ENCODE measurements at regions not wholly inside any gene's neighbourhood (a gene's known extent, or its start where the extent isn't known, plus 50 kb on each side); places are given as distances from the start of the nearest gene placed in this dataset.

DNA sequence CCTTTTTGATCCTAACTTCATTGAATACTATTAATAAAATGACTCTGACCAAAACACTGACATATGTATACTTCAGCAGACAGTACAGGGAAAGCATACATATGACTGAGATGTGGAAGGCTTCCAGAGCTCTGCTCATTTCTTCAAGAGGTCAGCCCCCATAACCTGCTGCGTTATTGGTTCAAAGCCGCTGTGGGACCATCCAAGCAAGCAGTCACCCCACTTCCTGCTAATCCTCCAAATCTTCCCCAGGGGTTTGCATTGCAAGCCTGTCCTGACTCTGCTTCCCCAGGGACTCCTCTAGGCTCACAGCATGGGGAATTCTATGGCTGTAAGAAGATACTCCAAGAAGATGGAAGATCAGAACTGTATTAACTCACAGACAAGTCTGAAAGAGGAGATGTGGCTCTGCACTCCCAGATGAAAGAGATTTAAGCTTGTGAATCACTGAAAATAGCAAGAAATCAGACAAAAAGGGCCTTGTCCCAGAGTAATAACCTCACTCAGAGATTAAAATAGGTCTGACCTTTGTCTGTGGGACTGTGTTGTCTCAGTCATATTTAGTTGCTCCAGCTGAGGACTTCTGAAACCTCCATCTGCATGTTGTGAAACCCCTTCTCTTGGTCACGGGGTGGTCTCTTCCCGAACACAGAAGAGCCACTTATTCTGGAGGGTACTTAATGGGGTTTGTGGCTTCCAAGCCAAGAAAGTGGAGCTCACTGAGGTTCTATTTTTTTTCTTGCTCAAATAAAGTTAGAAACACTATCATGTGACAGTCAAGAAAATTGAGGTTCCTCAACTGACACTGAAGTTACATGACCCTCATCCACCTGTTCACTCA, 101.5 kb upstream of the MARCKS start:
- Histone ChIP-seq H3K9me2 (no peaks in the 10 kb centered on the region), H4K20me1 (ENCODE audit: insufficient read depth) (no peaks in the 10 kb centered on the region), H3K27ac (ENCODE audit: low read depth in 2 of 2, low read length in 1 of 2) (no peak overlapping the region), H3K4me3 (ENCODE audit: low read depth in 2 of 2, low read length in 1 of 2) (no peak overlapping the region), H3K4me2 (no peak overlapping the region), H3K4me1 (ENCODE audit: control insufficient read depth in 1 of 2, insufficient read depth in 2 of 2, low read depth in 1 of 2, low read length in 1 of 2) (peaks cover 0 to 3% of the 10 kb centered on the region in 2 experiments; a peak in 1 of 4 replicates), H3K36me3 (replicated peaks in 1 of 2; ENCODE audit: control insufficient read depth in 1 of 2, insufficient read depth in 2 of 2, low read length in 1 of 2) (no peaks in the 10 kb centered on the region), H3K27me3 (ENCODE audit: insufficient read depth) (no peaks in the 10 kb centered on the region), H3K9me3 (no peaks in the 10 kb centered on the region), H3K79me2 (ENCODE audit: insufficient read depth) (no peaks in the 10 kb centered on the region), H3F3A (replicated peaks; ENCODE audit: insufficient read depth) (no peaks in the 10 kb centered on the region), H3K9ac (no peak overlapping the region), H2AFZ (ENCODE audit: low read depth) (peak overlapping the region; percentile 24; the same call in 1 of the 2 replicates)
- DNase-seq: no peak
- ChIA-PET CTCF (no interaction called here), POLR2A (no interaction called here)
- TF ChIP-seq, protein P1, sequence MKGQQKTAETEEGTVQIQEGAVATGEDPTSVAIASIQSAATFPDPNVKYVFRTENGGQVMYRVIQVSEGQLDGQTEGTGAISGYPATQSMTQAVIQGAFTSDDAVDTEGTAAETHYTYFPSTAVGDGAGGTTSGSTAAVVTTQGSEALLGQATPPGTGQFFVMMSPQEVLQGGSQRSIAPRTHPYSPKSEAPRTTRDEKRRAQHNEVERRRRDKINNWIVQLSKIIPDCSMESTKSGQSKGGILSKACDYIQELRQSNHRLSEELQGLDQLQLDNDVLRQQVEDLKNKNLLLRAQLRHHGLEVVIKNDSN (IDR thresholded peaks at IDR 0.05; ENCODE audit: borderline replicate concordance, low read depth): no peak
- WGBS (ENCODE audit: low lambda C conversion rate): 92% methylated on average over 4 of the region's 4 CpGs

DNA sequence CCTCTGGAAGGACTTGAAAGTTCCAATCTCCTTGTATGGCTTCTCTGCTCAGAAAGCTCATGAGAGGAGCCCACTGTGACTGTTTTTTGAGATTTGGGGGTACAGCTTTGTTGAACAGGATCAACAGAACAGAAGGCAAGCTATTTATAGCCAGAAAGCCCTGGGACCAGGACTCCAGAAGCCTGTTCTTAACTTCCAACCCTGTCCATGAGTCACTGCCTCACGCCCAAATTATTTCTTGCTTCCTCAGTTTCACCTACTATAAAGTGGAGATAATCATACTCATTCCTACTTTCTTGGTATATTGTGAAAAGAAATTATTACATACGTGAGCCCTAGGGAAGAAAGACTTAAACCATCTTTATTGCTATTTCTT, 100.9 kb upstream of the MARCKS start:
- no peak overlapping the region for H3K4me2 ChIP-seq
- no peaks in the 10 kb centered on the region for H3K79me2 ChIP-seq (ENCODE audit: insufficient read depth)
- 82% methylated on average over 2 of the region's 2 CpGs for WGBS (ENCODE audit: low lambda C conversion rate)
- DNase-seq: no peak
- H3K9me3 ChIP-seq: no peaks in the 10 kb centered on the region
- no peak overlapping the region for H3K9ac ChIP-seq
- H3F3A ChIP-seq (replicated peaks; ENCODE audit: insufficient read depth): no peaks in the 10 kb centered on the region
- POLR2A ChIA-PET: no interaction called here
- no peak overlapping the region for H2AFZ ChIP-seq (ENCODE audit: low read depth)
- no peaks in the 10 kb centered on the region for H3K9me2 ChIP-seq
- CTCF ChIA-PET: no interaction called here
- H3K36me3 ChIP-seq (replicated peaks in 1 of 2; ENCODE audit: control insufficient read depth in 1 of 2, insufficient read depth in 2 of 2, low read length in 1 of 2): no peaks in the 10 kb centered on the region
- no peak overlapping the region for H3K27ac ChIP-seq (ENCODE audit: low read depth in 2 of 2, low read length in 1 of 2)
- no peaks in the 10 kb centered on the region for H3K27me3 ChIP-seq (ENCODE audit: insufficient read depth)
- peaks cover 0 to 3% of the 10 kb centered on the region in 2 experiments; a peak in 1 of 4 replicates for H3K4me1 ChIP-seq (ENCODE audit: control insufficient read depth in 1 of 2, insufficient read depth in 2 of 2, low read depth in 1 of 2, low read length in 1 of 2)
- no peak overlapping the region for H3K4me3 ChIP-seq (ENCODE audit: low read depth in 2 of 2, low read length in 1 of 2)
- H4K20me1 ChIP-seq (ENCODE audit: insufficient read depth): no peaks in the 10 kb centered on the region
- TF ChIP-seq, protein P2, sequence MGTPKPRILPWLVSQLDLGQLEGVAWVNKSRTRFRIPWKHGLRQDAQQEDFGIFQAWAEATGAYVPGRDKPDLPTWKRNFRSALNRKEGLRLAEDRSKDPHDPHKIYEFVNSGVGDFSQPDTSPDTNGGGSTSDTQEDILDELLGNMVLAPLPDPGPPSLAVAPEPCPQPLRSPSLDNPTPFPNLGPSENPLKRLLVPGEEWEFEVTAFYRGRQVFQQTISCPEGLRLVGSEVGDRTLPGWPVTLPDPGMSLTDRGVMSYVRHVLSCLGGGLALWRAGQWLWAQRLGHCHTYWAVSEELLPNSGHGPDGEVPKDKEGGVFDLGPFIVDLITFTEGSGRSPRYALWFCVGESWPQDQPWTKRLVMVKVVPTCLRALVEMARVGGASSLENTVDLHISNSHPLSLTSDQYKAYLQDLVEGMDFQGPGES (IDR thresholded peaks at IDR 0.05; ENCODE audit: low read depth, low read length): no peak
- TF ChIP-seq ELF1 (IDR thresholded peaks at IDR 0.05): no peak
- TF ChIP-seq, protein P3, sequence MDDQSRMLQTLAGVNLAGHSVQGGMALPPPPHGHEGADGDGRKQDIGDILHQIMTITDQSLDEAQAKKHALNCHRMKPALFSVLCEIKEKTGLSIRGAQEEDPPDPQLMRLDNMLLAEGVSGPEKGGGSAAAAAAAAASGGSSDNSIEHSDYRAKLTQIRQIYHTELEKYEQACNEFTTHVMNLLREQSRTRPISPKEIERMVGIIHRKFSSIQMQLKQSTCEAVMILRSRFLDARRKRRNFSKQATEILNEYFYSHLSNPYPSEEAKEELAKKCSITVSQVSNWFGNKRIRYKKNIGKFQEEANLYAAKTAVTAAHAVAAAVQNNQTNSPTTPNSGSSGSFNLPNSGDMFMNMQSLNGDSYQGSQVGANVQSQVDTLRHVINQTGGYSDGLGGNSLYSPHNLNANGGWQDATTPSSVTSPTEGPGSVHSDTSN (IDR thresholded peaks at IDR 0.05): no peak
- no peak for TF ChIP-seq NFIC (IDR thresholded peaks at IDR 0.05; ENCODE audit: borderline replicate concordance)
- no peak for TF ChIP-seq YY1 (IDR thresholded peaks at IDR 0.05; ENCODE audit: low read depth)
- no peak for TF ChIP-seq SIN3A (IDR thresholded peaks at IDR 0.05; ENCODE audit: borderline replicate concordance, low read depth, low read length)

DNA sequence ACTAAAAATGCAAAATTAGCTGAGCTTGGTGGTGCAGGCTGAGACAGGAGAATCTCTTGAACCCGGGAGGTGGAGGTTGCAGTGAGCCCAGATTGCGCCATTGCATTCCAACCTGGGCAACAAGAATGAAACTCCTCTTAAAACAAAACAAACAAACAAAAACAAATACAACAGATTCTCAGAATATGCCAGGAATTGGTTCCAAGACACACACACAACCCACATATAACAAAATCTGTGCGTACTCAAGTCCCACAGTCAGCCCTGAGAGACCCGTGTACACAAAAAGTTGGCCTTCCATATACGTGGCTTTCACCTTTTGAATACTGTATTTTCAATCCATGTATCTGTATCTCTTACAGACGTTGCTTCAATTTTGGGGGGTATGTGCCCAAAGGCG, 98.9 kb upstream of the MARCKS start:
- H4K20me1 ChIP-seq (ENCODE audit: insufficient read depth): no peaks in the 10 kb centered on the region
- DNase-seq: no peak
- H2AFZ ChIP-seq (ENCODE audit: low read depth): no peak overlapping the region
- TF ChIP-seq YY1 (IDR thresholded peaks at IDR 0.05; ENCODE audit: low read depth) (no peak), NRF1 (IDR thresholded peaks at IDR 0.05; ENCODE audit: low read depth, low read length) (no peak), FOXJ3 (CRISPR knock-in tag; IDR thresholded peaks at IDR 0.05) (no peak)
- no peak overlapping the region for H3K4me3 ChIP-seq (ENCODE audit: low read depth in 2 of 2, low read length in 1 of 2)
- no peaks in the 10 kb centered on the region for H3K9me3 ChIP-seq
- no peak overlapping the region for H3K4me2 ChIP-seq
- H3K27me3 ChIP-seq (ENCODE audit: insufficient read depth): no peaks in the 10 kb centered on the region
- H3K9ac ChIP-seq: no peak overlapping the region
- POLR2A ChIA-PET: no interaction called here
- no peak overlapping the region for H3K27ac ChIP-seq (ENCODE audit: low read depth in 2 of 2, low read length in 1 of 2)
- no peaks in the 10 kb centered on the region for H3K36me3 ChIP-seq (replicated peaks in 1 of 2; ENCODE audit: control insufficient read depth in 1 of 2, insufficient read depth in 2 of 2, low read length in 1 of 2)
- no peaks in the 10 kb centered on the region for H3K9me2 ChIP-seq
- CTCF ChIA-PET: no interaction called here
- peaks cover 0 to 3% of the 10 kb centered on the region in 2 experiments; a peak in 1 of 4 replicates for H3K4me1 ChIP-seq (ENCODE audit: control insufficient read depth in 1 of 2, insufficient read depth in 2 of 2, low read depth in 1 of 2, low read length in 1 of 2)
- no peaks in the 10 kb centered on the region for H3K79me2 ChIP-seq (ENCODE audit: insufficient read depth)
- no peaks in the 10 kb centered on the region for H3F3A ChIP-seq (replicated peaks; ENCODE audit: insufficient read depth)
- 85% methylated on average over 7 of the region's 7 CpGs for WGBS (ENCODE audit: low lambda C conversion rate)

All from SK-N-SH (cell line).